ENCODE measurements at regions not wholly inside any gene's neighbourhood (a gene's known extent, or its start where the extent isn't known, plus 50 kb on each side); places are given as distances from the start of the nearest gene placed in this dataset.

GRCh38 chr2:4992226-4992625 is 700.0 kb upstream of the SOX11 start:
- Histone ChIP-seq H3K27me3 (no peaks in the 10 kb centered on the region), H3K9me3 (no peaks in the 10 kb centered on the region), H3K27ac (no peak overlapping the region), H3K4me1 (no peaks in the 10 kb centered on the region), H3K36me3 (ENCODE audit: low read depth, missing control alignments) (no peaks in the 10 kb centered on the region), H3K4me3 (no peak overlapping the region)
- TF ChIP-seq, protein P1, sequence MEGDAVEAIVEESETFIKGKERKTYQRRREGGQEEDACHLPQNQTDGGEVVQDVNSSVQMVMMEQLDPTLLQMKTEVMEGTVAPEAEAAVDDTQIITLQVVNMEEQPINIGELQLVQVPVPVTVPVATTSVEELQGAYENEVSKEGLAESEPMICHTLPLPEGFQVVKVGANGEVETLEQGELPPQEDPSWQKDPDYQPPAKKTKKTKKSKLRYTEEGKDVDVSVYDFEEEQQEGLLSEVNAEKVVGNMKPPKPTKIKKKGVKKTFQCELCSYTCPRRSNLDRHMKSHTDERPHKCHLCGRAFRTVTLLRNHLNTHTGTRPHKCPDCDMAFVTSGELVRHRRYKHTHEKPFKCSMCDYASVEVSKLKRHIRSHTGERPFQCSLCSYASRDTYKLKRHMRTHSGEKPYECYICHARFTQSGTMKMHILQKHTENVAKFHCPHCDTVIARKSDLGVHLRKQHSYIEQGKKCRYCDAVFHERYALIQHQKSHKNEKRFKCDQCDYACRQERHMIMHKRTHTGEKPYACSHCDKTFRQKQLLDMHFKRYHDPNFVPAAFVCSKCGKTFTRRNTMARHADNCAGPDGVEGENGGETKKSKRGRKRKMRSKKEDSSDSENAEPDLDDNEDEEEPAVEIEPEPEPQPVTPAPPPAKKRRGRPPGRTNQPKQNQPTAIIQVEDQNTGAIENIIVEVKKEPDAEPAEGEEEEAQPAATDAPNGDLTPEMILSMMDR (IDR thresholded peaks at IDR 0.05), result no peak
- no peak for TF ChIP-seq POLR2A (IDR thresholded peaks at IDR 0.05)
- 70 to 74% methylated on average over 4 of the region's 4 CpGs for WGBS, 2 donors
- intact Hi-C loops (cut with DNase I; ENCODE audit: low total_unique reads), result no loop called here
- no peak for DNase-seq

DNA sequence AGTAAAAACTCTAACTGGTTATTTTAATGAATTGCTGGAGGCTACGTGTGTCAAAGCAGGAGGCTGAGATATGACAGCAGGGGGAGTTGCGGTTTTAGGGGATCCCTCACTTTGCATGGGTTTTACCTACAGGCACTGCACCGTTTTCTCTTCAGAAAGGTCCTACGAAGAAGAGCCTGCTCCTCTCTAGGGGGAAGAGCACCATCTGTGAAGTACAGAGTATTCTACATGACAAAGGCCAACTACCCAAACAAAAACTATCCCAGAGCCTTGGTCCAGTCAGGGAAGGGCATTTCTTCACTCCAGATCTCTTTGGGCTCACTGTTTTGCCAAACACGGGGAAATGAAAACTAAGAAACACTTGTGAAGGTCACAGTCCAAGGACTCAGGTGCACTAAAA is 696.7 kb upstream of the SOX11 start:
- Histone ChIP-seq H3K27ac (no peak overlapping the region), H3K4me3 (no peak overlapping the region), H3K36me3 (ENCODE audit: low read depth, missing control alignments) (no peaks in the 10 kb centered on the region), H3K27me3 (no peaks in the 10 kb centered on the region), H3K9me3 (no peaks in the 10 kb centered on the region), H3K4me1 (no peaks in the 10 kb centered on the region)
- intact Hi-C loops (cut with DNase I; ENCODE audit: low total_unique reads), result no loop called here
- 70 to 71% methylated on average over 5 of the region's 5 CpGs for WGBS, 2 donors
- TF ChIP-seq, protein P1 (IDR thresholded peaks at IDR 0.05), result no peak
- TF ChIP-seq POLR2A (IDR thresholded peaks at IDR 0.05), result no peak
- DNase-seq, result no peak

DNA sequence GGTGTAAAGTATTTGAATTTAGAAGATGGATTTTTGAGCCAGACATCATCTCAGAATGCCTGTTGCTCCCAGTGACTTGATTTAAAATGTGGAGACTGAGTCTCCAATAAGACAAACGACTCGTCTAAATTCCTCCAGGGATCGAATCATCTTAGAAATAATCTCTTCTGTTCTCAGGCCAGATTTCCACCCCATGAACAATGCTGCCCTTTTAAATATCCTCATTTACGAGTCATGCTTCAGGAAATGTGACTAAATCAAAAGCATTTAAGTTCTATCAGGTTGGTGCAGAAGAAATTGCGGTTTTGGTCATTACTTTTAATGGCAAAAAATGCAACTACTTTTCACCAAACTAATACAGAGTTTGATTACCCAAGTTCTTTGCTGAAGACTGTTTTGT is 684.6 kb upstream of the SOX11 start:
- Histone ChIP-seq H3K27me3 (no peaks in the 10 kb centered on the region), H3K4me3 (no peak overlapping the region), H3K27ac (no peak overlapping the region), H3K9me3 (no peaks in the 10 kb centered on the region), H3K4me1 (no peaks in the 10 kb centered on the region), H3K36me3 (ENCODE audit: low read depth, missing control alignments) (no peaks in the 10 kb centered on the region)
- intact Hi-C loops (cut with DNase I; ENCODE audit: low total_unique reads), result no loop called here
- no peak for DNase-seq
- TF ChIP-seq, protein P1 (IDR thresholded peaks at IDR 0.05), result no peak
- no peak for TF ChIP-seq POLR2A (IDR thresholded peaks at IDR 0.05)
- WGBS, 2 donors, result 82 to 83% methylated on average over 5 of the region's 5 CpGs

GRCh38 chr2:5019324-5019723 is 672.9 kb upstream of the SOX11 start:
- DNase-seq, result no peak
- no peaks in the 10 kb centered on the region for H3K27me3 ChIP-seq
- no peaks in the 10 kb centered on the region for H3K4me1 ChIP-seq
- 81 to 85% methylated on average over 5 of the region's 5 CpGs for WGBS, 2 donors
- H3K4me3 ChIP-seq, result no peak overlapping the region
- no peaks in the 10 kb centered on the region for H3K9me3 ChIP-seq
- H3K27ac ChIP-seq, result no peak overlapping the region
- no peaks in the 10 kb centered on the region for H3K36me3 ChIP-seq (ENCODE audit: low read depth, missing control alignments)
- TF ChIP-seq POLR2A (IDR thresholded peaks at IDR 0.05), result no peak
- TF ChIP-seq, protein P1 (IDR thresholded peaks at IDR 0.05), result no peak
- intact Hi-C loops (cut with DNase I; ENCODE audit: low total_unique reads), result no loop called here

GRCh38 chr2:5020116-5020875 is 671.9 kb upstream of the SOX11 start:
- no peaks in the 10 kb centered on the region for H3K4me1 ChIP-seq
- no peak overlapping the region for H3K27ac ChIP-seq
- DNase-seq, result no peak
- H3K9me3 ChIP-seq, result no peaks in the 10 kb centered on the region
- WGBS, 2 donors, result 73 to 75% methylated on average over 8 of the region's 8 CpGs
- no peaks in the 10 kb centered on the region for H3K27me3 ChIP-seq
- intact Hi-C loops (cut with DNase I; ENCODE audit: low total_unique reads), result no loop called here
- H3K4me3 ChIP-seq, result no peak overlapping the region
- TF ChIP-seq, protein P1 (IDR thresholded peaks at IDR 0.05), result no peak
- no peak for TF ChIP-seq POLR2A (IDR thresholded peaks at IDR 0.05)
- no peaks in the 10 kb centered on the region for H3K36me3 ChIP-seq (ENCODE audit: low read depth, missing control alignments)
